T-helper 22 cell (primary cell): ENCODE measurements at regions not wholly inside any gene's neighbourhood (a gene's known extent, or its start where the extent isn't known, plus 50 kb on each side); places are given as distances from the start of the nearest gene placed in this dataset.
A peak's percentile ranks its signal among the peaks of the same experiment; 100 is the strongest.
"Not testable (repeated sequence)": the region's sequence is repeated elsewhere in the genome, so short reads cannot be mapped to it uniquely, and the experiment has no call there.

ENCODE experiments used
- DNase-seq: peaks from one replicate; pipeline ENCODE4 v3.0.0-alpha.2; 2020; ENCODE audit warnings: low read depth

DNA sequence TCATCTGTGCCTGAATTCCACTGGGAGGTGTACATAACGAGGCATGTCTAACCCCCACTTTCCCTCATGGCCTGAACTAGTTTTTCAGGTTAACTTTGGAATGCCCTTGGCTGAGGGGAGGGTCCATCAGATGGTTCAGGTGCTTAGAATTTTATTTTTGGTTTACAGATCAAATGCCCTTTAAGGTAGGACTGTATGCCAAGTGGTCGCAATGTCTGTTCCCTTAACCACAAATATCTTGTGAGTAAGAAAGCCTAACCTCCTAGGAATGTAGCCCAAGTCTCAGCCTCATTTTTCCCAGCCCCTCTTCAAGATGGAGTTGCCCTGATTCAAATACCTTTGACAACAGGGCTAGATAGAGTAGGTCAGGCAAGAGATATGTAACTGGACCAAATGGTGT, 78.4 kb downstream of the RNASET2 start:
- DNase-seq, result no peak

DNA sequence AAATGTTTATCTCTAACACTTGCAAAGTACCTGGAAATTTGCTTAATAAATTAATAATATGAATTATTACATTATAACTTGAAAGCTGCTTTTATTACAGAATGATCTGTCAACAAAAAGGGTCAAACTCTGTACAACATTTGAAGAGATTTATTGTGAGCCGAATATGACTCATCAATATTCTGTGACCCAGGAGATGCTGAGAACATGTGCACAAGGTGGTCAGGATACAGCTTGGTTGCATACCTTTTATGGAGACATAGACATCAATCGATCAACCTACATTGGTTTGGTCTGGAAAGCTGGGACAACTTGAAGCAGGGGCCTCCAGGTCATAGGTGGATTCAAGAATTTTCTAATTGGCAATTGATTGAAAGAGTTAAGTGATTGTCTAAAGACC, 79.0 kb downstream of the RNASET2 start:
- no peak for DNase-seq

DNA sequence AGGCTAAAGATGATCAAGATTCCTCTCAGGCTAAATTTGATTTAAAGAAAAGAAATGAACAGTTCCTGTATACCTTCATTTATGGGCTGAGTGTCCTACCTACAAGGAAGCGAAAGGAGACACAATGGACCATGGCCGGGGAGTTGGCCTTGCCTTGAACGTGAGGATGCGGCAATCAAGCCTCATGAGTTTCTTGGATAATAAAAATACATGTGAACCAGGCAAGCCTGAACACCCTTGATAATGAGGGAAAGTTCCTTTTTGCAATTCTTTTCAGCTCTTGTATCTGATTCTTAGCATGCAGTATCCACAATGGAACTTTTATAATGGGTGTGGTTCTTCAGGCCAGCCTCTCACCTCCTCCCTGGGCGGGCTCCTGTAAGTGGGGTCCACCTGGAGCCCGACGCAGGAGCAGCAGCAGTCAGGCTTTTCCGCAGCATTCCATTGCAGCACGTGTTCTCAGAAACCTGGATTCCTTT, 83.8 kb downstream of the RNASET2 start:
- no peak for DNase-seq

DNA sequence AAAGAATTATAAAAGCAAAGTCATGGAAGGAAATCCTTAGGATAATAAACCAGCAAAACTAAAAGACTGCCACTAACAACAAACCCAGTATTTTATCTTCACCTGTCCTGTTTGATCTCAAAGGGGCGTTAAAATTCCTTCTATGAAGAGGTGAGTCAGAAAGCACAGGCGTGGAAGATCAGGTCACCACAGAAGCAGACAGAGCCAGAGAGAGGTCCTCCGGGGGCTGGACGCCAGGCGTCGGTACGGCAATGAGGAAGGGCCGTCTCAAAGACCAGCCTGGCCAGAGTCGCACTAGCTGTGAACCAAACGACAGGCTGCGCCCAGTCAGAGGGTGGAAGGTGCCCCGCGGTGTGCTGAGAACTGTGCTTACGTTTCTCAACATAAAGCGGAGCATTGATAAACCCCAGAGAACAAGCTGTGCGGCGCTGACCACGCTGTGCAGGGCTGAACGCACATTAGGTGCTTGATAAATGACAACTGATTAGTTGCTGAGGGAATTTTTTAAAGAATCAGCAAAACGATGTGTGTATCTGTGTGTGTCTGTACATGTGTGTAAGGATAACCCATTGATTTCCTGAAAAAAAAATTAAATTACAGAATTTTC, 85.6 kb downstream of the RNASET2 start:
- DNase-seq, result no peak

DNA sequence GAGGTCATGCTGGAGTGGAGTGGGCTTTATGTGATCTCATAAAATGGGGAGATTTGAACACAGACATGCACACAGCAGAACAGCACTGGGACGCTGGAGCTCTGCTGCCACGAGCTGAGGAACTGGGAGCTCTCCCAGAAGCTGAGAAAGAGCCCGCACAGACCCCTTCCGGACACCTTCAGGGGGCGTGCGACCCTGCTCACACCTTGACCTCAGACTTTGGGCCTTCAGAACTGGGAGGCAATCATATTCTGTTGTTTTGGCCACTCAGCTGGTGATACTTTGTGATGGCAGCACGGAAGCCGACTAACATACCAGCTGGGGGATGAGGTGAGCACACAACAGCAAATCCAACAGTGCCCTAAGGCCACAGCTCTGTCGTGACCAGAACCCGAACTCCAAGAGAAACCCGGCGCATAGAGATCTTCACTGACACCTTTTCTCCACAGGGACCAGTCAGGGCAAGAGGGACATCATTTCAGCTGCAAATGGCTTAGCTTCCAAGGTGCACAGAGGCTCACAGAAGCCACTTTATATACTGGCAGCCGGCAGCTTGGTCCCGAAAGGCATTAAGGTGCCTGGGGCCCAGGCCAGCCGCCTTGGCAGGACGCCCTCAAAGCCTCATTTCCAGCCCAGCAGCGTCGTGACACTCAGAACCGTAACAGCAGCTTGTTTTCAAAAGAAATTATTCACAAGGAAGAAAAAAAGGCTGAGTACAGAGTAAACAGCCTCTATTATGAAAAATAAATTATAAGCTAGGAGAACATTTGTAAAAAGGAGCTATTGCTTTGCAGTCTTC, 89.3 kb downstream of the RNASET2 start:
- no peak for DNase-seq

DNA sequence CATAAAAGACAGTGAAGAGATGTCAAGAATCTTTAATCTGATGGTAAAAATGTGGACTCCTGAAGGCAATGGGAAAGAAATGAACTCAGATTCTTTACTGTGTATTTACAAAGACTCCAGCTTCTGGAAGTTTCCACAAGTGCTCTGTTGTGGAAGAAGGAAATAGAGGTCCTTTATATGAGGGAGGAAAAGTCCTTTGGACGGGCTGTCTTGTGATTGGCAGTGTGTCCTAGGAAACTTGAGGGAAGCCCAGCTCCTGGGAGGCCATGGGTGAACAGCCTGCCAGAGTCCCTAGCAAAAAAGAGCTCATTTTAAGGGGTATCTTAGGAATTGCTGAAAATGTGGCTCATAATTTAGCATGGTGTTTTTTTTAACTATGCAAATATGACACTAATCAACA, 92.0 kb downstream of the RNASET2 start:
- DNase-seq, result no peak

DNA sequence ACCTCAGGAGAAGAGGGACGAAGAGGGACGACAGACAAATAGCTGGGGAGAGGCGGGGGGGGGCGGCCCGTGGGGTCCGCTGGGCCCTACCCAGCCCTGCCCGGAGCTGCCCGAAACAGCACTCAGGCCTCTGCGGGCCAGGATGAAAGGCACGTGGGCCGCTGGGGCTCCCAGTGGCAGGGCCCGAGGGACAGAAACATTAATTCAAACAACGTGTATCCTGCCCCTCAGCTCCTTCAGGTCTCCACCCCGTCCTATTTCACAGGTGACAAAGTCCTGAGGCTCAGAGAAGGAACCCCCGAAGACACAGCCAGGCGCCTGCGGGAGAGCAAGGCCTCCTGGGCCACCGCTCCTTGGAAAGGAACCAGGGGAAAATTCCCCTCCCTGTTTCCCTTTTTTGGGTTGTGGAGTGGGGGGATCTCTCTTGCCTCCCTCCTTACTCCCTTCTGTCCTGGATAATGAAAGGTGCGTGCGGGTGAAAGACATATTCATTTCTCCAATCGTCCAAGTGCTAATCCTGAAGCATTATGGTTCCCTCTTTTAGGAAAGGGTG, 93.3 kb downstream of the RNASET2 start:
- DNase-seq, result no peak

DNA sequence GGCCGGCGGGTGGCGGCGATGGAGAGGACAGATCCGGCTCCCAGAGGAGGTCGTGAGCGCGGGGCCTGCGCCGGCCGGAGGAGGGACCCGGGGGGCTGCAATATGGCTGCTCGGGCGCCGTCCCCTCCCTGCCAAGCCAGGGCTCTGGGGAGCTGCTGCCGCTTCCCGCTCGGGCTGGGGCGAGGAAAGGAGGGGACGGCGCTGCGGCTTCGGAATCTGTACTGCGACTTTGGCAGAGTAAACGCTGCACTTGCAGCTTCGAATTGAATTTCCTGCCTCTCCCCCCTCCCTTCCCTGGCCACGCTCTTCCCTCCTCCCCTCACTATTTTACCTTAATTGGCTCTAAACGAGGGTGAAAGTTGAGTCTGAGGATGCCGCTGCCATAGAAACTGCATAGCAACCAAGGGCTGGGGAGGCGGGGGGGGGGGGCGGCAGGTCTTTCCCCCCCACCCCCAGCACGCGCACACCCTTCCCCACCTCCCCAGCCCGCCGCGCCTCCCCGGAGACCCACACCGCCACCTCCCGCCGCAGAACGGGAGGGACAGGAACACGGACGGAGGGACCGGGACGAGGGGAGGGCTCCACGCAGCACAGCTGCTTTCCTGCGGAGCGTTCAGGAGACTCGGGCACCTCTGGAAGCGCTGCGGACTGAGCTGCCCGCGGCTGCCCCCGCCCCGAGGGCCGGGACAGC, 93.9 kb downstream of the RNASET2 start:
- peak; percentile 12 for DNase-seq

DNA sequence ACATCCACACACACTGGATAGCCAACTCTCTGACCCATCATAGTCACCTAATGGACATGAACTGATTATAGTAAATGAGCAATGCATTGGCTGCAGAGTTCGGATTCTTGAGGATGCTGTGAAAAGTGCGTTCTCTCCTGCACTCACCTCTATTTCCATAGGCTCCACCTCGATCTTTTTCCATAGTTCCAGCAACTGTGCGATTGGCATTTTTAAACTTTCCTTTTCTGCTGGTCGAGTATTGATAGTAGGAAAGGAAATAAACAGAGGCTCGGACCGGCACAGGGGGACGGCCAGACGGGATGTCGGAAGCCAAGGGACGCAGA, 94.4 kb downstream of the RNASET2 start:
- DNase-seq, result no peak

DNA sequence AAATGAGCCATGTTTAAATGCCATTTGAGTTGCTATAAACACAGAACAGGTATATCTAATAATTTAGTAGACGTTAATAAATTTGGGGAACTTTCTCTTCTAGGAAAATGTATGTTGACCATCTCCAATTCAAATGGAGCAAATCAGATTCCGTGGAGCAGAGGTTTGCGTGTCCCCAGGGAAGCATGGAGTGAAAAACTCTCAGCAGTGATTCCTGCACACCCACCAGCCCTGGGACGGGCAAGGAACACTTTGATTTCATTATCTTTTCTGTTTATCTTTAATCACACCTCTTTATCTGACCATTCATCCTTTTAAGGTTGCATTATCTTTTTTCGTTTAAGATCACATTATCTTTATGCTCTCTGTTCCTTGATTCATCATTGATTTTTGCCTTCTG, 95.0 kb downstream of the RNASET2 start:
- DNase-seq, result no peak

DNA sequence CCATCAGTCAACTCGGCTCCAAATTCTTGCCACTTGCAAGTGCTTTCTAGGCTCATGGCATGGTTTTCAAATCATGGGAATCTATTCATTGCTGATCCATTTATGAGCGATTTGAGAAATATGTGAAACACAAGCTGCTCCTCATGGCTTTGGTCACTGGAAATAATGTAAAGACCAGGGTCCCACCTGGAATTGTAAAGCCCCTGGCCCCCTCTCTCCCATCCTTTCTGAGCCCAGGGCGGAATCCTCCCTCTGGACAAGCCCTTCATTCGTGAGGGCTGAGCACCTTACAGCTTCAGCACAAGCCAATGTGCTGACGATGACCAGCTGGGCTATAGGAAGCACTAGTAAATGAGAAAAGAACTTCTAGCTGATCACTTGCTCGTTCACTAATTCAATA, 96.0 kb downstream of the RNASET2 start:
- no peak for DNase-seq

DNA sequence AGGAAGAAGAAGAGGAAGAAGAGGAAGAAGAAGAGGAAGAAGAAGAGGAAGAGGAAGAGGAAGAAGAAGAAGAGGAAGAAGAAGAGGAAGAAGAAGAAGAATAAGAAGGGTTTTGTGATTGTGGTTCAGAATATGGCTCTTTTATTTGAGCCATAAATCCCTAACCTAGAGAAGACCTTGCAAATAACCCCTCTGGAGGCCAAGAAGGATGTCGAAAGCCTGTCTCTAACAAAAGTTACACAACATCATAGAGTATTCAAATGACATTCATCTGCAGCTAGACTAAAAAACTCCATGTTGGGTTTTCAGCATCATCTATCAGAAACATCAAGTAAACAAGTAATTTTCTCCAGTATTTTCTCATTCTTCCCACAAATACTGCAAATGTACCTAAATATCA, 100.9 kb downstream of the RNASET2 start:
- DNase-seq, result no peak

DNA sequence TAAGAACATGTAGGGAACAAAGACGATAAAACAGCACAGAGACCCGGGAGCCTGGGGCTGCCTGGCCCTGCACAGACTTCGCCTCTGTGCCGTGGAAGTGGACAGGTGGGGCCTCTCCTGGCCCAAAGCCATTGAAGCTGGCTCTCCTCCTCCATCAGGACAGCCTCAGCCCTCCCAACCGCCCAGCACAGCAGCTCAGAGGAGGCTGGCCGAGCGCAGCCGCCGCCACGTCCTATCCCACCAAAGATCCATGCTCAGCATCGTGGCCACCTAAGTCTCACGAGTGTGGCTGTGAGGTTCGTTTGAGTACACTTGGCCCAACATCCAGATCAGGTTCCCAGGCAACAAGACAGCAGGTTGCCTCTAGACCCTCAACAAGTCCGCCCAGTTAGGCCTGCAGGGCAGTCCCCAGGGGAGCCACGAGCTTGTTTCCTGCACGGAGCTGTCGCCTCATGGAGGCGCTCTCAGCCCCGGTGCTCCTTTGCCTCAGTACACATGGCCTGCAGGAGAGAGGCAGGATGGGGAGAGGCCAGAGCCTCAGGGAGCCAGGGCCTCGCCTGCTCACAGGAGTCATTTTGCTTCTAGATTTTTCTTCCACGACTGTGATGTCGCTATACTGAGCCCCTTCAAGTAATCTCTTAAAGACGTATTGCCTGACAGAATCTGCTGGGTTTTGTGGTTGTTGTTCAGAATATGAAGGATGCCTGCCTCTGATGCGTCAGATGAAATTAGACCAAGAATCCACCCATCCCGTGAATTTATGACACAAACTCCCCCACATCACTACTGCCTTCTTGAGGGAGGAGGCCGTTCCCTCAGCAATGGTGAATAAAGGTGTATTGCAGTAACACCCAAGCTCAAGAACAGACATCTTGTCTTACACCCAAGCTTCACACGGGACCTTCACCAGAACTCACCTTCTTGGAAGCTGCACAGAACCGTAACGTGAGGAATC, 102.7 kb downstream of the RNASET2 start:
- DNase-seq, result no peak

DNA sequence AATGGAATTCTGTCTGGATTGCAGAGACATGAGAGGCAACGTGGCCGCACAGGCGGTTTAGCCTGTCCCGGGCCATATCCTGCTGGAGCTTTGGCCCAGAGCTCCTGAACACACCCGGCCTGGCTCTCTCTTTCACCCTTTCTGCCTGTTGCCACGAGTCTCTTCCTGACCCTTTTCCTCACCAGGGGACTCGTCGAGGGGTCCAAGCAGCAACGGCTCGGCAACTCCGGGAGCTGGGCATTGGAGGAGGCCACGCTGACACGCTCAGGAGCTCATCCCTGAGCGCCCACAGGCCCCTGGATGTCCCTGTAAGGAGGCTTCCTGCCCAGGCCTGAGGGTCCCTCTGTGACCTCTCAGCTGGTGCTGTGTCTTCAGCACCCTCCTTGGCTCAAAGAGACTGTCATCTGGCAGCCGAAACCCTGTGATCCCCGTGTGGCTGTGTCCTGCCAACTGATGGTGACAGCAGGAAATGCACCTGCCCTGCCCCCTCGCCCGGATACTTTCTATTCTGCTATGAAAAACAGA, 103.8 kb downstream of the RNASET2 start:
- no peak for DNase-seq

DNA sequence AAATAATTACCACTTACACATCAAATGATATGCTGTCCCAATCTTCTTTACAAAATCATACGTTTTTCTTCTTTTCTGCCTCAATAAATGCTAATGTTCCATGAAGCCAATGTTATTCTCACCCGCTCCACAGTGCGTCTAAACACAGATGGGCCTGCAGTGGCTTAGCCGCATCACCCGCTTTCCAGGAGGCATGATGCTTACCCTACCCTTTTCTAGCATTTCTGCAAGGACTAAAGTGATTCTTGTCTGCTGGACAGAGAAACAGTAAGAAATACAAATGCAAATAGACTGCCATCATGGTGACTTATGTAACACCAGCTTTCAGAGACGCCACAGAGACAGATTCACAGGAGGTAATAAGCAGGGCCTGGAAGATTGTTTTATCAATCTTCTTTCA, 104.4 kb downstream of the RNASET2 start:
- no peak for DNase-seq

DNA sequence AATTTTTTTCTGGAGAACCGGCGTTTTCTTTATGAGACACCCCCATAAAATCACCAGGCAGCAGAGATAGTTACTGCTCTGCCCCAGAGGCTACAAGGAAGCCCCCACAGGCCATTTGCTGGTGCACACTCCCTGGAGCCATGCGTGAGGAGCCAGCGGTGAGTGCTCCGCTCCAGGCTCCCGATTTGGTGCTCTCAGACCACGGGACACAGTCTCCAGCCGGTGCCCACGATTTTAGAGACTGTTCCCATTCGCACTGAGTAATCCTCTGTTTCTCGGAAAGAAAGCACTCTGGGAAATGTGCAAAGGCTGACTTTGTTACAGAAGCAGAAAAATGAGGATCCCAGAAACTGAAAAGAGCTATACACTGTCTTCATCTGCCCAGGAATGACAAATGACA, 104.9 kb downstream of the RNASET2 start:
- no peak for DNase-seq

DNA sequence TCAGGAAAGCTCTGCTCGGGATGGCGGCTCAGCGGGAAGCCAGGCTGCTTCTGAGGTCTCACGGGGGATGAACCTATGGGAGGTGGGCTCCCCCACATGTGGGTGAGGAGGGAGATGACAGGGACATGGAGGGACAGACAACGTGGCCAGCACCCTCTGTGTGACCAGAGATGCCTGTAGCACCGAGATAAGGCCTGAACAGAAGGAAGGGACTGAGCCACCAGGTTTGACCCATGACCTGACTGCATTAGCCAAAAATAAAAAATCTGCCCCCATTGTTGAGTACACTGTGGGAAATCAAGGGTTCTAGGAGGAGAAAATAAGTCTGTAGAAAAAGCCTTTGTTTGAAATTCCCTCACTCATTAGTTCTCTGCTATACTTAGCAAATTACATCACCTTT, 105.7 kb downstream of the RNASET2 start:
- DNase-seq, result no peak

DNA sequence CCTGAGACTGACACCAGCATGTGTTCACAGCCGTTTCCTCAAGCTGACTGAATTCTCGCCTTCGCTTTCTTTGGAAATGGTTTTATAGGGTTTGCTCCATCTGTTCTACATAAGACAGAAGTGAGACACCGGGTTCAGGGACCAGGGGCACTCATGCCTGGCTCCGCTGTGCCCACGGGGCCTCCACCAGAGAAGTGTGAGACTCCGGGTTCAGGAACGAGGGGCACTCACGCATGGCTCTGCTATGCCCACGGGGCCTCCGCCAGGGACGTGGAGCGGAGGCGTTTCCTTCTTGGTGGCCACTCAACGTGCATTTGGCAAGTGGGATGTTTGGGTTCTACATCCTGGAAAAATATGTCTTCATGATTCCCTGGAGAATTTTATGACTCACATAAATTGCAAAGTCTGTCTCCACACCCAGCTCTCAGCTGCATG, 106.6 kb downstream of the RNASET2 start:
- no peak for DNase-seq

DNA sequence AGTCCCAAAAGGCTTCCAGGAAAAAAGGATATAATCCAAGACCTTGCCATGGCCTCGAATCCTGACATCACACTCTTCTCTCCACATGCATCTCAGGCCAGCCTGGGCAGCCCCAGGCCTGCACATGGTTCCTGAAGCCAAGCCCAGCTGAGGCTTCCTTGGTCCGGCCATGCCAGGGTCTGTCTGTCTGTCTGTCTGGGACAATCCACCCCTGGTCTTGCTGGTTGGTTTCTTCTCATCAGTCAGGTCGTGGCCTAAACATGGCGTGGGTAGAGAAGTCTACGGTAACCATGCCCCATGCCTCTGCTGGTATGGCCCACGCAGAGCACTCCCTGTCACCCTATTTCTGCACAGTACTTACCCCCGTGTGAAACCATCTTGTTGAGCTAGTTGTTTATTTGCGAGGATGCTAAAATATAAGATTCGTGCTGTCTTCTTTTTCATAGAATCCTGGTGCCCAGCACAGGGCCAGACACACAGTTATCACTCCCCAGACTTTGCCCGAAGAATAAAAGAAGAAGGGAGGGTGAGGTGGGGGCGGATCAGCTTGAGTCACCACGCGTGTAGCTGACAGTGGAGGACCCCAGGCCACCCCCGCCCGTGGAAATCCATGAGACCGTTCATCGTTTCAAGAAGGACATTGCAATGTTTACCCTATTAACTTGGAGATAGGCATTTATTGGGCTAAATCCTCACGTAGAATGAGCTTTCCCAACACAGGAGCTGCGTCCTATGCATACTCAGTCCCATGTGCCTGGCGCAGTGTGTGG, 107.2 kb downstream of the RNASET2 start:
- no peak for DNase-seq

DNA sequence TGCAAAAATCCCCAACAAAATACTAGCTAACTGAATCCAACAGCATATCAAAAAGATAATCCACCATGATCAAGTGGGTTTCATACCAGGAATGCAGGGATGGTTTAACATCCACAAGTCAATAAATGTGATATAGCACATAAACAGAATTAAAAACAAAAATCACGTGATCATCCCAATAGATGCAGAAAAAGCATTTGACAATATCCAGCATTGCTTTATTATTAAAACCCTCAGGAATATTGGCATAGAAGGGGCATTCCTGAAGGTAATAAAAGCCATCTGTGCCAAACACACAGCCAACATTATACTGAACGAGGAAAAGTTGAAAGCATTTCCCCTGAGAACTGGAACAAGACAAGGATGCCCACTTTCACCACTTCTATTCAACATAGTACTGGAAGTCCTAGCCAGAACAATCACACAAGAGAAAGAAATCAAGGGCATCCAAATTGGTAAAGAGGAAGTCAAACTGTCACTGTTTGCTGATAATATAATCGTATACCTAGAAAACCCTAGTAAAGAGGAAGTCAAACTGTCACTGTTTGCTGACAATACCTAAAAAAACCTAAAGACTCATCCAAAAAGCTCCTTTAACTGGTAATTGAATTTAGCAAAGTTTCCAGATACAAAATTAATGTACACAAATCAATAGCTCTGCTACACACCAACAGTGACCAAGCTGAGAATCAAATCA, 109.8 kb downstream of the RNASET2 start:
- DNase-seq, result not testable (repeated sequence)
